Renal pelvis (tissue), 1 donor: ENCODE measurements at regions not wholly inside any gene's neighbourhood (a gene's known extent, or its start where the extent isn't known, plus 50 kb on each side); places are given as distances from the start of the nearest gene placed in this dataset.
"Not testable (repeated sequence)": the region's sequence is repeated elsewhere in the genome, so short reads cannot be mapped to it uniquely, and the experiment has no call there.

Experiments
- DNase-seq: peaks from one replicate; pipeline ENCODE4 v3.0.0-alpha.2; 2013

DNA sequence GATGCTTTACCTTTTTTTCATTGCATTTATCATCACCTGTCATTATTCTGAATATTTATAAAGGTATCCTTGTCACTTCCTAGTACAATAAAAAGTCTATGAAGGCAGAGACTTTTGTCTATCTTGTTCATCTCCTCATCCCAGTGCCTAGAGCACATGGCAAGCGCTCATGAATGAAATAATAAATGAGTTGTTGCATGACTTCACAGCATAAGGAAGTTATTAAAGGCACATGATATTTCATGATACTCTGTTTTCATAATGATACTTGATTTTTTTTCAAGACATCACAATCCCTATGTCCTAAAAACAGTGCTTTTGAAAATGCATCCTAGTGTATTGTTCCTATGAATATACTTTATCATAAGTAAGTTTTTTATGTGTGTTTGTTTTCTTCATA lies 310.6 kb upstream of the RSPO3 start:
- DNase-seq, result no peak

DNA sequence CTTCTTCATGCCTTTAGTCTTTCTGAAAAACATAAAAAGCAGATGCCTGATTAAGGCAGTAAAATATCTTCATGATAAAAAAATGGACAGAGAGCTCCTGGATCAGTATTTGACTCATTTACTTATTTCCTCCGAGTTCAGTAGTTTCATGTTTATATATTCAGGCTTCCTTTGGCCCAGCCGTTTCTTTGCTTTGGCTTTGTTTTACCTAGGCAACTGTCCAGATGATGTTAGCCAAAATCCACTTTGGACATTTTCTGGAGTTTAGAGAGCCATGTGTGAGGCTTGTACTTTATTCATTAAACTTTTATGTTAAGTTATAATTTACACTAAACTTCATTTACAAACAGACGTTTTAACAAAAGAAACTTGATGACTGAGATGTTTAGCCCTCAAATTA lies 307.1 kb upstream of the RSPO3 start:
- no peak for DNase-seq

DNA sequence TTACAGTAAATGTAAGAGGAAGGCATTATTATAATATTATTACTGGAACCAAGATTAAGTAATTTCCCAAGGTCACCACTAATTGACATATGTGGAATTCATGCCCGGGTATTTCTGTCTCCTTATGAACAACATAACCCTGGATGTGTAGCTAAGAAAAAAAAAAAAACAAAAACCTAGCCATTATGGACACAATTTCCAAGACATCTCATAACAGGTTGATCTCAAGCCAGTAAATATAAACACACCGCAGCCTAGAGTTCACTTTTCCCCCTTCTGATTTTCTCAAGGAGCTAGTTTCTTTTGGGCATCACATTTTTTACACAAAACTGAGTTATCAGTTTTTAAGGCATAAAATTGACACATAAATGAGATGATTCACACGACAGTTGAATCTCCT lies 306.5 kb upstream of the RSPO3 start:
- no peak for DNase-seq

DNA sequence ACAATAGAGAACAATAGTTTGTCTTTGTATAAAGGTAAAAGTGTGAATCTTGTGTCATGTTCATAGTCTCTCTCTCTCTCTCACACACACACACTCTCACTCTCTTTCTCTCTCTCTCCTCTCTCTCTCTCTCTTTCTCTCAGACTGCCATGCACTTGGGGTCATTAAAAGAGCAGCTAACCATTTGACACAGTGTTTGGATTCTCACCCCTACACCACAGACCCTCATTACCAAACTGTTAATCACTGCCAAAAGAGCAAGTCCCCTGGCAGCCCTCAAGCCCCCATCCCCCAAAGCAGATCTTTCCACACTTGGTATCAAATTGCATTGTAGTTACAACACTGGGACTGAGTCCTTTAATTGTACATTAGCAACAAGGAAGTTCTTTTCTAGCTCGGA lies 305.8 kb upstream of the RSPO3 start:
- DNase-seq, result peak; percentile 66

DNA sequence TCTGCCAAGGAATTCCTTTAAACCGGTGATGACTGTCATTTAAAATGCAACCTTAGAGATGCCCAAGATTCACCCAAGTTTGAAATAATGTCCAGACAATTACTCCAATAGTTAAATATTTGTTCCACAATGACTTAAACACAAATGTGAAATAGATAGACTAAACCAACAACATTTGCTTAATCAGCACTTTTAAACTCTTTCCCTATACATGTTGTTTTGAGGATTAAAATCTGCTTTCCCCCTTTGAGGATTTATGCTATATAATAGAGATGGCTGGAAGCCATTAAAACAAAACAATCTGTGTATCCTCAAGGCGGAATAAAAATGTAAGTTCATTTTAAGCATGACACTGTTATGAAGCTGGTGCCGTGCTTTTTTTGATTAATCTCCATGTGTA lies 297.8 kb upstream of the RSPO3 start:
- DNase-seq, result no peak

DNA sequence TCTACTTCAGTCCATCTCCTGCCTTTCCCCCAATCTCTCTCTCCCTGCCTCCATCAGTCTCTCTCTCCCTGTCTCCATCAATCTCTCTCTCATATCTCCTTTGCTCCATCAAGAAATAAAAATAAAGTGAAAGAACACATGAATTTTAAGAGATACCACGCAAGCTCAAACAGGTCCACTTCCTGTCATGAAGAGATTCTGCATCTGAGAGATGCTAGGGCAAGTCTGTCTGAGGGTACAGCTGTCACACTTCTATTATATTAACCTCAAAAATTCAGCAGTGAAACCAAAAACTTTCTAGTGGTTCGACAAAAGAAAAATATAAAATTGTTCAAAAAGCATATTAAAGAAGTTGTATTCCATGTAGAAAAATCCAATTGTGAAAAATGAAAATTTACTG lies 296.8 kb upstream of the RSPO3 start:
- DNase-seq, result no peak

DNA sequence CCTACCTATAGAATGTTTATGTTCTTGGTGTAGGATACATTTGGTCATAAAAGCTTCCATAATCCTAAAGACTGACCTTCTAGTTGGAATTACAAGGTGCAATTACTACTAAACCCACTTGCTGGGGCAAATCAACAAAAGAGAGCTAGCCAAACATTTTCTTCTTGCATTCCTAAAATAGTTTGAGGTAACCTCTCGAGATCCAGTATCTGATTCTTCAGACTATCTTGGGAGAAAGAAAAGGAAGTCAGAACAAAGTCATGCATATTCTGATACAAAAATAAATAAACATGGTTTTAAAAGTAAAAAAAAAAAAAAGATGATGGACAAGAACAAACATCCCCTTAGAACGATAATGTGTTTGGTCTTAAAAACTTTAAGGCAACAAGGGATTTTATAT lies 294.2 kb upstream of the RSPO3 start:
- DNase-seq, result no peak

DNA sequence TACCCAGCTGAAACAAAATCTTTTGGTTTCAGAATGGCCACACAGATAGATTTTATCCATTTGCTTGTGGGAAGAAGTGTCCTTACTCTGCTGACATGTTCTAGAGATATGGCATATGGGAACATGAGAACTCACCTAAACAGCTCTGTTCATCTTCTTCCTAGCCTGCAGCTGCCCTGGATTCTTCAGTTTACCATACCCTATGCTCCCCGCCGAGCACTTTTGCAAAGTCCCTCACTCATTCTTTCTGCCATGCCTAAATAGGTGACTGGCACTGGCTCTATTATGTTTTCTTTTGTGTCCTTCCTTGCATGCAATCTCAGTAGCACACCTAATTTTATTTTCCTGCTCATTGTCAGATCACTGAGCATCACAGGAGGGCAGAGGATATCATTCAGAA lies 293.7 kb upstream of the RSPO3 start:
- DNase-seq, result no peak

DNA sequence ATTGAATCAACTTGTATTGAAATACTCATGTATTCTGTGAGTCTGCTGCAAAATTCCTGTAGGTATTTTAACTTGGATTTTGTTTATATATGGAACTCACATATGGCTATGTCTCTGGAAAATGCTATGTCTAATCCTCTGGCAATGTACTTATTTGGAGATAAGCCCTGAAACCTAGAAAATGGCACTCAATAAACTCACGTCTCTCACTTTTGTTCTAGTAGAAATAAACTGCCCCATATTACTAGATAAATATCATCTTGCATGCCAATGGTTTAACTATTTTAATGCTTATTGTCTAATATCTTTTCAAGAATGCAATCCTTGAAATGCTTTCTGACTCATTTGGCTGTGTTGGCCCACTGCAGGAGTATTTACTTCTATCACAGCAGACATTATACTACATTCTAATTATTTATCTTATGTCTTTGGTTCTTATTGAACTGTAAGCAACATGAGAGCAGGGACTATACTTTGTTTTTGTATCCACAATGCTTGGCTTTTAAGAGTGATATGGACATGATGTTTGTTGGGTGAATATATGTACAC lies 292.2 kb upstream of the RSPO3 start:
- no peak for DNase-seq

DNA sequence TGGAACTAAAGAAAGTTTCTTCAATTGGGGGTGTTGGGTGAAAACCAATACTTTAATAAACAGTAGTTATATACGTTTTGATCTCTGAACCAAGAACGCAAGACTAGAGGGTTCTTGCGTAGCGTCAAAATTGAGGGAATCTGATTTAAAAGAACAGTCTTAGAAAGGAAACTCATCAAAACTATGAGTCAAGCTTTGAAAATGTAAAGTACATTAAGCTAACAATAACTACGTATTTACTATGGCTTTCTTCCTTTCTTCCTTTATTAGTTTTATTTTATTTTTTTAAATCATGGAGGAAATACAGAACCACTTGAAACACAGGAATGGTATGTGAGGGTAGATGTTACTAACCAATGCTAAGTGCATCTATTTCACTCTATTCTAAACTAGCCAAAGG lies 287.0 kb upstream of the RSPO3 start:
- DNase-seq, result no peak

DNA sequence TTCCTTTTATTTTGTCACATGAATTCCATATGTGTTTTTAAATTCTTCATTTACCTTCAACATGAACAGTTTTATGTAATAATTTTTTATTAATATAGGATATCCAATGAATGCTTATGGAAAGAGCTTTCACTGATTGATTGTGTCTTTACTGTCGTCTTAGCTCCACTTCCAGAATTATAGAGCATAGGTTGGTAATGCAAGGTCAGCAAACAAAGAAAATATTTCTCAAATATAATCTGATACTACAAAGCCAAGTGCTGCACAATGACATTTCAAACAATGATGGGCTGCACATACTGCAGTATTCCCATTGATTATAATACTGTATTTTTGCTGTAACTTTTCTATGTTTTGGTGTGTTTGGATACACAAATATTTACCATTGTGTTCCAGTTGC lies 275.7 kb upstream of the RSPO3 start:
- DNase-seq, result no peak

DNA sequence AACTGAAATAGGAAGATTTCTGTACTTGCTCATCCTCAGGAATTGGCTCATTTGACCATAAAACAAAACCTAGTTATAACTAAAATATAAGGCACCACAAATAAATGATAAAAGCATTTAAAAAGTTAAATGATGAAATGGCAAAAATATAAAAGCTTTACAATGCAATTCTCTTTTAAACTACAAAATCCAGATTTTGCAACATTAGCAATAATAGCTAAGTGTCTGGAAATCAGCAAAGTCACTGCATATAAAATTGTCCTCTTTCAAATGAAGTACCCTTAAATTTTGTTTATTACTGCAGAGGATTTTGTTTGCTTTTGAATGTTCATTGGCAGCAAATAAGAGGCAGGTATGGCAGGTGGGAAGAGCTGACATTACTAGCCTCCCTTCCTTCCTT lies 270.4 kb upstream of the RSPO3 start:
- no peak for DNase-seq

DNA sequence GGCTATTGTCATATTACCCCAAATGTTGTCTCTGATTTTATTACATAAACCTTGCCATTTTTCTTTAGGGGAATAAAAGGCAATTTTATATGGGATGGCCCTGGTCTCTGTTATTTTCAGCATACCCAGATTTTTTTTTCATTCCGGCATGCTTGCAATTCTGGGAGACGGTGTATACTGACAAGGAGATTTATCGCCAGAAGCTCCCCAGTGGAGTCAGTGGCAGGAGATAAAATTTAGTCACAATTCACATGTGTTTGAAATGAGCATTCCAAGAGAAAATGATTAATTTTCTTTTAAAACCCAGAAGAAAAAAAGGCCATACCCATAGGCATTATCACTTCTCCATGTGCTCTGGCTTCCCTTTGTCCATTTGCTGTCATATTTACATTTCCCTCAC lies 250.8 kb upstream of the RSPO3 start:
- no peak for DNase-seq

DNA sequence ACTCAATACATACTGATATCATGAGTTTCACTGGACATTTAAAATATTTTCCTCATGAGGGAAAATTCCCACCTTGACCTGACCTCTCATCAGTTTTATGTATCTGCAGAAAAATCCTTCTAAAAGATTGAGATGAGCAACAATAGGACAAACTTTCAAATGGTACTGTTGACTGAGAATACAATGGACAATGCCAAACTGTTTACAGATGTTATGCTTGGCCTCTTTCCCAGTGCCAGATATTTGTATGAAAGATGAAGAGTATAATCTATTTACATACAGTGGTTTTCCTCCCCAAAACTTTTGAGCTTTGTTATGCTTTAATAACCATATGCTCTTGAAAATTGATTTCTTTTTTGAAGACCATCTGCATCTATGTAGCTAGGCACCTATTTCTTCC lies 245.1 kb upstream of the RSPO3 start:
- DNase-seq, result no peak

DNA sequence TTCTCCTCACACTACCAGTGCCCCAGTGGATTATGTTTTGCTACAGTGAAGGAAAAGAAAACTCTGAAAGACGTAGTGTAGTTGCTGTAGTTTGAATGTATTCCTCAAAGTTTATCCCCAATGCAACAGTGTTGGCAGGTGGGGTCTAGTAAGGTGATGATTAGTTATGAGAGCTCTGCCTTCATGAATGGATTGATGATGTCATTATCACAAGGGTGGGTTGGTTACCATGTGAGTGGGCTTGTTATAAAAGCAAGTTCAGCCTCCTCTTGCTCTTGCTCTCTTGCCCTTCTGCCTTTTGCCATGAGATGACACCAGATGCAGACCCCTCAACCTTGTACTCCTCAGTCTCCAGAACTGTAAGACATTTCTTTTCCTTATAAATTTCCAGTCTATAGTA lies 244.7 kb upstream of the RSPO3 start:
- DNase-seq, result no peak

DNA sequence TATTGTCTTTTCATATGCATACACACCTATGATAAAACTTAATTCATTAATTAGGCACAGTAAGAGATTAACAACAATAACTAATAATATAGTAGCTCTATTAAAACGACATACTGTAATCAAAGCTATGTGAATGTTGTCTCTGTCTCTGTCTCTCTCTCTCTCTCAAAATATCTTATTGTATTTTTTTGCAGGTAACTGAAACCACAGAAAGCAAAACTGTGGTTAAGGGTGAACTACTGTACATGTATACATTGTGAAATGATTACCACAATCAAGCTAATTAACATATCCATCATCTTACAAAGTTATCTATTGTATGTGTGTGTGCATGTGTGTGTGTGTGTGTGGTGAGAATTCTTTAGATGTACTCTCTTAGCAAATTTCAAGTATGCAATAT lies 242.0 kb upstream of the RSPO3 start:
- DNase-seq, result no peak

DNA sequence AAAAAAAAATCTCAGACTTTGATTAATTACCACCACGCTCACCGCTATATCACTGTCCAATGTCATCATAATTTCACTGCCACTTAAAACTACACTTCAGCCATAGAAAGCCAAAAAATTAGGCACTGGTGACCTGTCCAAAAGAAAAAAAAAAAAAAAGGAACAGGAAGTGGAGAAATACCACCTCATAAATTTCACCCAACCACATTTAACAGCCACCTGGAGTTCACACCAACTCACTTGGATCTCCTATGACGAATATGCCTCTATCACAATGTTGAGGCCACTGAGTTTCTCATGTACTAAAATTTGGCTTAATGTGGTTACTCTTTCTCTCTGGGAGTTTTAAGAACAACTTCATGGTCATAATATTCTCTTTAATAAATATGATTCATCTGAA lies 237.5 kb upstream of the RSPO3 start:
- DNase-seq, result no peak

DNA sequence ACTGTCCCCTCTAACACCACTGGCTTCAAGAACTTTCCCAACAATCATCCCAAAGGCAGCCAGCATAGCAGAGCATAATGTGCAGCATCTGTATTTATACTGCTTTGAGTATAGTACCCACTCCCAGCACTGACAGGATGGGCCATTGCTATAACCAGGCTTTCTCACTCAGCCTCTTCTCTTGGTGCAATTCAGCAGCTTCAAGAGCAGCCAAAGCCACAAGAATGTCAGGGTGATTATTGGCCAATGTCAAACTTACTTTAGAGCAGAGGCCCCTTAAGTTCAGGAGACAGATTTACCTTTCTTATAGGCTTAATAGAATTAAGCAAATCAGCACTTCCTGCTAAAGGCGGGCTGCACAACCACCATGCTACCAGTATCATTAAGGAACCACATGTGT lies 232.4 kb upstream of the RSPO3 start:
- no peak for DNase-seq

DNA sequence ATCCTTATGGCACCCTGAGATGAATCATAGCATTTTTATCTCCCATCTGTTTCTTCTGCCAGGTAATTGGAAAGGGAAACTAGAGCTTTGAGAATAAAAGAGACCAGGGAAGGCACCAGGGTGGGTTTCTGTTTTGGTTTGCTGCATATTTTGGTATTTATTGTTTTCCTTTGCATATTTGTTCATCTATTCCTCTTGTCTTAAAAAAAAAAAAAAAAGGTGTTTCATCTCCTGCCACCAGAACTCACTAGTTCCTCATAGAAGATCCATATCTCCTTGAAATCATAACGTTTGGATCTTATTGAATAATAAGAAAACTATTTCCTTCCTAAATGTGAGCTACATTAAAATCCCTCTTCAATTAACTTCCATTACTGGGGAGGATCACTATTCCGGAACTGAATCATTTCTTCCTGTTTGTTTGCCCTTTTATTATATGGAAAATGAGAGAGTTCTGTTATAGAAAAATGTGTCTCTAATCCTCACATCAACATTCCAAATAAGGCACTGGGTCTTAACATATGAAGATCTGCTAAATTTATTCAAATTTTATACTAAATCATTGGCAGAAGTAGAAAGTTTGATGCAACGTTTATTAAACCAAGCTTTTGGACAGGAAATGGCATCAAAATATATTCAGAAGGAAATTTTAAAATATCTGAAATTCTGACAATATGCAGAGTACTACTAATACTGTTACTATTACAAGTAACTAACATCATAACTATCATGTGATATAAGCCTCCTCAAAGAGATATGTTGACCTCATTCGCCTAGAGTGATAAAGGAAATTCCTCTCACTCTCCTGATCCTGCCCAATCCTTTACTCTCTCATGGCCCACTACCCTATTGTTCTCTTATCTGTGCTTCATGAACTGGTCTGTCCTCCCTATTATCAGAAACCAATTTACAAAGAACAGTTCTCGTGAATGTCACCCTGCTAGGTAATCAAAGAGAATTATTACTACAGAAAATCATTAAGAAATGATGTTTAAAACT lies 229.4 kb upstream of the RSPO3 start:
- DNase-seq, result no peak

DNA sequence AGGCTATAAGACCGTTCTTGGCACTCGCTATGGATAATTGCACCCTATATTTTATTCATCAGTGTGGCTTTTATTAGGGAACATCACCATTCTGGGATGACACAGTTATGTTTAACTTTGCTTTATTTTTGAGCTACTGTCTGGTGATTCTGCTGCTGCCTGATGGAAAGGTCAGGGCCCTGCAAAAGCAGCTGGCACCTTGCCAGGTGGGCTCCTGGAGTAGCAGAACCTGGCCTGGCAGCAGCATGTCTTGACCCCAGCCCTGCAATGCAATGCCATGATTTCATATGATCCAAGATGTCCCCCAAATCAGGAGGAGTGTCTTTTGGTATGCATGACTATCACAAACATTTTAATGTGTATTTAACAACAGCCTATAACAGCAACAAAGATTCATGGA lies 228.4 kb upstream of the RSPO3 start:
- no peak for DNase-seq

DNA sequence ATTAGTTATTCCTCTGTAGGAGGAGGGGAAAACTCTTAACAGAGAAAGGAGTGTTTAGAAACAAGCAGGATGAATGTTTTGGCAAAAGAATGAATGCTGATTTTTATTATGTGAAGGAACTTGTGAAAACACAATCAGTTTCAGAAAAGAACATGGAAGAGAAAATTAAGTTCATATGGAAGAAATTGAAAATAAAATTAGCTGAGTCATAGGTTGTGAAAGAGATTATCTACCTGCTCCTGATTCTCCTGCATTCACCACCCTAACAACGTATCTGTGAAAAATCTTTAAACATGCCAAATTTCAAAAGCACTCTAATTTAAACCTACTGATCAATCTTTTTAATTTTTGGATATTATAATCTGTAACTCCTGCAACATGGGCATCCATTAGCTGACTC lies 227.3 kb upstream of the RSPO3 start:
- DNase-seq, result no peak

DNA sequence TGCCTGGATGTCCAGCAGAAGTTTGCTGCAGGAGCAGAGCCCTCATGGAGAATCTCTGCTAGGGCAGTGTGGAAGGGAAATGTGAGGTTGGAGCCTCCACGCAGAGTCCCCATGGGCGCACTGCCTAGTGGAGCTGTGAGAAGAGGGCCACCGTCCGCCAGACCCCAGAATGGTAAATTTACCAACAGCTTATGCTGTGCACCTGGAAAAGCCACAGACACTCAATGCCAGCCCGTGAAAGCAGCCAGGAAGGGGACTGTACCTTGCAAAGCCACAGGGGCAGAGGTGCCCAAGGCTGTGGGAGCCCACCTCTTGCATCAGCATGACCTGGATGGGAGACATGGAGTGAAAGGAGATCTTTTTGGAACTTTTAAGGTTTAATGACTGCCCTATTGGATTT lies 225.6 kb upstream of the RSPO3 start:
- not testable (repeated sequence) for DNase-seq

DNA sequence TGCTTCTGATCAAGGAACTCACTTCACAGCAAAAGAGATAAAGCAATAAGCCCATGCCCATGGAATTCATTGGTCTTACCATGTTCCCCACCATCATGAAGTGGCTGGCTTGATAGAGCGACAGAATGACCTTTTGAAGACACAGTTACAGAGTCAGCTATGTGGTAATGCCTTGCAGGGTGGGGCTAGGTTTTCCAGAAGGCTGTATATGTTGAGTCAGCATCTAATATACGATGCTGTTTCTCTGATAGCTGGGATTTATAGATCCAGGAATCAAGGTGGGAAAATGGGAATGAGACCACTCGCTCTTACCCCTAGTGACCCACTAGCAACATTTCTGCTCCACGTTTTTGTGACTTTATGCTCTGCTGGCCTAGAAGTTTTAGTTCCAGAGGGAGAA lies 220.7 kb upstream of the RSPO3 start:
- no peak for DNase-seq

DNA sequence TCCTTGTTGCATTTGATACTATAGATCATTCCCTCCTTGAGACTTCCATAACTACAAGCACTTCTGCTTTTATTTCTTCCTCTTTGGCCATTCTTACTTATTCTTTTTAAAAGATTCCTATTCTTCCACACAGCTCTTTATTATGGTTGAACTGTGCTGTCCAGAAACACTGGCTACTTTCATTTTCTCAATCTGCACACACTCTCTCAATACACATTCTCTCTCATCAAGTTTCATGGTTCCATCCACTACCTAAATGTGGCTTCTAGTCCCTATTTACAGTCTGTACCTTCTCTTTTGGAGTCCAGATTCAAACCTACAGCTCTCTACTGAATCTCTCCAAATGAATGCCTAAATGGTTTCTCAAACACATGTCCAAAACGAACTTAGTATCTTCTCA lies 214.3 kb upstream of the RSPO3 start:
- no peak for DNase-seq
